OCI-LY7 (cell line): ENCODE measurements at regions not wholly inside any gene's neighbourhood (a gene's known extent, or its start where the extent isn't known, plus 50 kb on each side); places are given as distances from the start of the nearest gene placed in this dataset.

Experiments
- BruUV-seq: library from RNA; stranded (reverse); fragments of 400-500 nt; replicated peaks from 2 replicates; lab custom pipeline; 2021; lab: Mats Ljungman, UMichigan
- CTCF ChIA-PET: fragments of 300-600 bp; sonication (Branson Sonifier 250); formaldehyde crosslinking; loops from one replicate; lab custom pipeline; 2022; ENCODE audit warnings: antibody characterized with exemption; ENCODE audit not compliant: unreplicated experiment; lab: Charles Lee
- POLR2A ChIA-PET: fragments of 300-600 bp; sonication (Branson Sonifier 250); formaldehyde crosslinking; loops from one replicate; lab custom pipeline; 2022; ENCODE audit warnings: antibody characterized with exemption; lab: Charles Lee
- DNase-seq: peaks from one replicate; pipeline ENCODE4 v3.0.0-alpha.2; 2015; ENCODE audit warnings: low spot score
- H2AFZ ChIP-seq: fragments of 200-600 bp; sonication (generic), shearing (Covaris generic); 2 replicates; pipeline ENCODE4 v1.6.1; 2014; ENCODE audit warnings: mild to moderate bottlenecking, antibody characterized with exemption, low read length, moderate library complexity
- H3K27ac ChIP-seq: fragments of 200-600 bp; sonication (generic); 2 replicates; pipeline ENCODE4 v1.5.1; 2014; ENCODE audit warnings: mixed run types, low read depth, mild to moderate bottlenecking, moderate library complexity, low read length, inconsistent platforms; ENCODE audit not compliant: poor library complexity, severe bottlenecking
- H3K36me3 ChIP-seq: fragments of 200-600 bp; sonication (generic); 2 replicates; pipeline ENCODE4 v1.6.1; 2014; ENCODE audit warnings: mild to moderate bottlenecking, antibody characterized with exemption, low read length, moderate library complexity, mixed read lengths; ENCODE audit not compliant: insufficient read depth
- H3K4me1 ChIP-seq: fragments of 200-600 bp; sonication (generic); 2 replicates; pipeline ENCODE4 v1.5.1; 2014; ENCODE audit warnings: mild to moderate bottlenecking, low read length; ENCODE audit not compliant: insufficient read depth, poor library complexity, severe bottlenecking
- H3K4me2 ChIP-seq: fragments of 200-600 bp; sonication (generic); 2 replicates; pipeline ENCODE4 v1.6.1; 2014; ENCODE audit warnings: mild to moderate bottlenecking, low read length
- H3K4me3 ChIP-seq: fragments of 200-600 bp; sonication (generic); 2 replicates; pipeline ENCODE4 v1.5.1; 2014; ENCODE audit warnings: mild to moderate bottlenecking, low read depth, low read length; ENCODE audit not compliant: poor library complexity, severe bottlenecking
- H3K79me2 ChIP-seq: fragments of 200-600 bp; sonication (generic); 2 replicates; pipeline ENCODE4 v1.6.1; 2016; ENCODE audit warnings: low read depth, mild to moderate bottlenecking, low read length, moderate library complexity, mixed read lengths; ENCODE audit not compliant: insufficient read depth
- H3K9me2 ChIP-seq: fragments of 200-600 bp; sonication (generic); 2 replicates; pipeline ENCODE4 v1.6.1; 2016; ENCODE audit warnings: mild to moderate bottlenecking, low read length, mixed read lengths; ENCODE audit not compliant: insufficient read depth
- H3K9me3 ChIP-seq: fragments of 200-600 bp; sonication (generic); 2 replicates; pipeline ENCODE4 v1.6.1; 2014; ENCODE audit warnings: mild to moderate bottlenecking, mixed run types, low read length, mixed read lengths
- H4K20me1 ChIP-seq: fragments of 200-600 bp; sonication (generic); 2 replicates; pipeline ENCODE4 v1.6.1; 2014; ENCODE audit warnings: mild to moderate bottlenecking, antibody characterized with exemption, low read length, moderate library complexity, mixed read lengths; ENCODE audit not compliant: insufficient read depth
- EZH2phosphoT487 ChIP-seq: fragments of 200-600 bp; sonication (generic); IDR thresholded peaks from 2 replicates; pipeline ENCODE4 v1.6.1; 2018; ENCODE audit warnings: low read depth, borderline replicate concordance, mild to moderate bottlenecking, mixed run types, antibody characterized with exemption, low read length, moderate library complexity, mixed read lengths
- intact Hi-C: fragments of 100-400 bp; cut with micrococcal nuclease; formaldehyde crosslinking; loops from one replicate; pipeline ENCODE4 v1.10.0; 2022; ENCODE audit not compliant: unreplicated experiment
- TF ChIP-seq, protein P1 (sequence below): fragments of 200-600 bp; sonication (generic); conservative IDR thresholded peaks from 2 replicates; pipeline ENCODE4 v1.5.1; 2014; ENCODE audit warnings: mild to moderate bottlenecking, antibody characterized with exemption, low read length, moderate library complexity, mixed read lengths

DNA sequence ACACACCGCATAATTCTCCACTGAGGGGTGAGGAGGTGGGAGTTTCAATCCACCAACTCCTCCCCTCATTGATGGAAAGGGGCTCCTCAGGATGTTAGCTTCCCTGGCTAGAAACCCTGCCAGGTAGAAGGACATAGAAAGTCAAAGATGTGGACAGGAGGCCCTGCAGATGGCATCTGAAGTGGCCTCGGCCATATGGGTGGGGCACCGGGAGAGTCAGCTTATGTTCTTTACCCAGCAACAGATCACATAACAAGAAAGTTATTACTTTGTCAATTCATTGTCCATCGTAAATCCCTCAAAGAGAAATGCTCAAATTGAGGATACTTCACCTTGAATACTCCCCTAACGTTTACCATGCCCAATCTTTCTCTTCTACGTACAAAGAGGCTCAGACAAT lies 97.3 kb upstream of the ARHGEF3 start:
- H3K4me2 ChIP-seq = no peak overlapping the region
- POLR2A ChIA-PET = no interaction called here
- peaks cover 11% of the 10 kb centered on the region; the same call in 1 of the 2 replicates for H3K79me2 ChIP-seq
- H3K36me3 ChIP-seq = peaks cover 14% of the 10 kb centered on the region; the same call in 1 of the 2 replicates
- H3K4me3 ChIP-seq = no peak overlapping the region
- H3K4me1 ChIP-seq = no peaks in the 10 kb centered on the region
- CTCF ChIA-PET = no interaction called here
- H4K20me1 ChIP-seq = no peaks in the 10 kb centered on the region; the same call in 1 of the 2 replicates
- DNase-seq = no peak
- no peaks in the 10 kb centered on the region for H3K9me3 ChIP-seq
- no TSS peak for BruUV-seq
- H2AFZ ChIP-seq = no peak overlapping the region
- H3K9me2 ChIP-seq = no peaks in the 10 kb centered on the region
- H3K27ac ChIP-seq = no peak overlapping the region
- TF ChIP-seq, protein P1, sequence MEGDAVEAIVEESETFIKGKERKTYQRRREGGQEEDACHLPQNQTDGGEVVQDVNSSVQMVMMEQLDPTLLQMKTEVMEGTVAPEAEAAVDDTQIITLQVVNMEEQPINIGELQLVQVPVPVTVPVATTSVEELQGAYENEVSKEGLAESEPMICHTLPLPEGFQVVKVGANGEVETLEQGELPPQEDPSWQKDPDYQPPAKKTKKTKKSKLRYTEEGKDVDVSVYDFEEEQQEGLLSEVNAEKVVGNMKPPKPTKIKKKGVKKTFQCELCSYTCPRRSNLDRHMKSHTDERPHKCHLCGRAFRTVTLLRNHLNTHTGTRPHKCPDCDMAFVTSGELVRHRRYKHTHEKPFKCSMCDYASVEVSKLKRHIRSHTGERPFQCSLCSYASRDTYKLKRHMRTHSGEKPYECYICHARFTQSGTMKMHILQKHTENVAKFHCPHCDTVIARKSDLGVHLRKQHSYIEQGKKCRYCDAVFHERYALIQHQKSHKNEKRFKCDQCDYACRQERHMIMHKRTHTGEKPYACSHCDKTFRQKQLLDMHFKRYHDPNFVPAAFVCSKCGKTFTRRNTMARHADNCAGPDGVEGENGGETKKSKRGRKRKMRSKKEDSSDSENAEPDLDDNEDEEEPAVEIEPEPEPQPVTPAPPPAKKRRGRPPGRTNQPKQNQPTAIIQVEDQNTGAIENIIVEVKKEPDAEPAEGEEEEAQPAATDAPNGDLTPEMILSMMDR = no peak
- no peak for TF ChIP-seq EZH2phosphoT487
- intact Hi-C loops = no loop called here

- BruUV-seq = no TSS peak
- Histone ChIP-seq H3K36me3 (peaks cover 14% of the 10 kb centered on the region; the same call in 1 of the 2 replicates), H3K79me2 (no peaks in the 10 kb centered on the region; the same call in 1 of the 2 replicates), H4K20me1 (no peaks in the 10 kb centered on the region; the same call in 1 of the 2 replicates), H3K4me1 (no peaks in the 10 kb centered on the region), H3K27ac (no peak overlapping the region), H3K9me2 (no peaks in the 10 kb centered on the region), H2AFZ (no peak overlapping the region), H3K9me3 (no peaks in the 10 kb centered on the region), H3K4me2 (no peak overlapping the region), H3K4me3 (no peak overlapping the region)
- no peak for TF ChIP-seq EZH2phosphoT487
- TF ChIP-seq, protein P1 = no peak
- ChIA-PET CTCF (no interaction called here), POLR2A (interaction anchor here (1.4 kb wide), 1 partner anchor 13 kb away, joined by 4 read pairs; no protein-coding TSS in a partner anchor)
- intact Hi-C loops = no loop called here
- DNase-seq = no peak
Measured at GRCh38 chr3:56896357-56896756, 94.6 kb upstream of the ARHGEF3 start.

- no peak overlapping the region for H3K27ac ChIP-seq
- no peak for DNase-seq
- TF ChIP-seq, protein P1 = no peak
- TF ChIP-seq EZH2phosphoT487 = no peak
- POLR2A ChIA-PET = interaction anchor here (1.6 kb wide), 1 partner anchor 9 kb away, joined by 4 read pairs; no protein-coding TSS in a partner anchor
- no peaks in the 10 kb centered on the region for H3K79me2 ChIP-seq
- no peaks in the 10 kb centered on the region for H3K4me1 ChIP-seq
- H2AFZ ChIP-seq = no peak overlapping the region
- no peaks in the 10 kb centered on the region for H3K9me2 ChIP-seq
- intact Hi-C loops = no loop called here
- no peak overlapping the region for H3K4me2 ChIP-seq
- H4K20me1 ChIP-seq = no peaks in the 10 kb centered on the region; the same call in 1 of the 2 replicates
- H3K4me3 ChIP-seq = no peak overlapping the region
- CTCF ChIA-PET = no interaction called here
- H3K36me3 ChIP-seq = peaks cover 12% of the 10 kb centered on the region; the same call in 1 of the 2 replicates
- no peaks in the 10 kb centered on the region for H3K9me3 ChIP-seq
- no TSS peak for BruUV-seq
Measured at GRCh38 chr3:56894881-56895431, 93.2 kb upstream of the ARHGEF3 start.
